ENCODE measurements at regions not wholly inside any gene's neighbourhood (a gene's known extent, or its start where the extent isn't known, plus 50 kb on each side); places are given as distances from the start of the nearest gene placed in this dataset.

DNA sequence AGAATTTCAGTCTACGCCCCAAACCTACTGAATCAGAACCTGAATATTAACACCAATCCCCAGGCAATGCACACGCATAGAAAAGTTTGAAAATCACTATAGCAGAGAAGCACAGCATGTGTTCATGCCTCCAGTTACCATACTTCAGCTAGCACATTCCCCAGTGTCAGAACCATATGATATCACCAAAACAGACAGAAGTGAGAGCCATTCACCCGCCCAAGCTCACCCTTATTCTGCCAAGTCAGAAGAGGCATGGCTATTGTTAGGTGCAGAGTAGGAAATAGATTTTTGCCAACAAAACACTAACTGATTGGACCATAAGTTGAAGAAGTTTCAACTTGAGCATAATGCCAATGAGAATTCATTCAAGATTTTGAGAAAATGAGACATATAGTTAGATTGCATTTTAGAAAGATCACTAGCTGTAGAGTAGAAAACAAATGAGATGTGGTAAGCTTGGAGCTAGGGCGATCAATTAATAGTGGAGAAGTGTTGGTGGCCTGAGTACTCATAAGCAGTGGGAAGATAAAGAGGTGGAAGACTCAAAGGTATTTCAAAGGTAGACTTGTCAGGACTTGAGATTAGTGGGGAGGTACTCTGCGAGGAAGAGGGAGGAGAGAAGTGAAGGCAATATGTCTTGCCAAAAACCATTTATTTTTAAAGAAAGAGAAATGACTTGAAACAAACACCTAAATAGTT, 492.4 kb downstream of the SUCLA2 start:
- ChIA-PET CTCF (no interaction called here), POLR2A (interaction anchor here (0.6 kb wide), 1 partner anchor 284 kb away, joined by 3 read pairs; no protein-coding TSS in a partner anchor)
- DNase-seq: no peak
- Histone ChIP-seq H3K4me1 (ENCODE audit: control extremely low read depth in 1 of 4, control insufficient read depth in 4 of 4, insufficient read depth in 4 of 4, low read length in 3 of 4) (no peaks in the 10 kb centered on the region), H3K9me3 (ENCODE audit: control extremely low read depth in 1 of 5, control insufficient read depth in 4 of 5, insufficient read depth in 2 of 5, low read depth in 1 of 5, low read length in 4 of 5) (no peaks in the 10 kb centered on the region), H3K27ac (ENCODE audit: insufficient read depth in 1 of 2, low read depth in 1 of 2, low read length in 2 of 2, poor library complexity in 1 of 2, severe bottlenecking in 2 of 2) (no peak overlapping the region), H3K27me3 (replicated peaks in 2 of 5; ENCODE audit: control insufficient read depth in 4 of 5, insufficient read depth in 5 of 5, low read length in 4 of 5) (no peaks in the 10 kb centered on the region), H3K36me3 (ENCODE audit: control insufficient read depth in 4 of 4, insufficient read depth in 4 of 4, low read length in 3 of 4) (no peaks in the 10 kb centered on the region), H3K4me3 (ENCODE audit: control insufficient read depth in 1 of 7, extremely low read depth in 1 of 7, insufficient read depth in 4 of 7, low read depth in 2 of 7, low read length in 6 of 7) (no peak overlapping the region)
- 67% methylated on average over 3 of the region's 5 CpGs for WGBS (ENCODE audit: insufficient coverage)

DNA sequence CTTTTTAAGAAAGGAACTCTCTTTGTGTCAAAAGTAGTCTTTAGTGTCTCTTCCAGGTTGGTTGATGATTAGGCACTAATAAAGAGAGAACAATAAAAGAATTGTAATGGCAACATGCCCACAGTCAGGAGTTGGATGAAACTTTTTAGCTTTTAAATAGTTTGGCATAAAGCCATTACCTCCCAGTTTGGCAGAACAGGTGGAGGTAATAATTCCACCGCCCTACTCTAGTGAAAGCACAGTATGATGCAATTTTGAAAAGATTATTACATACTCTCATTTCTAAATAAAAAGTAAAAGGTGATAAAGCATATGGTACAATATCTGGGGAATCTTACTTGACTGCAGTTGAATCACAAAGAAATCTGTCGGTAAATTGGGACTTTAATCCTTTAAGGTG, 497.6 kb downstream of the SUCLA2 start:
- ChIA-PET CTCF (no interaction called here), POLR2A (no interaction called here)
- Histone ChIP-seq H3K27me3 (replicated peaks in 2 of 5; ENCODE audit: control insufficient read depth in 4 of 5, insufficient read depth in 5 of 5, low read length in 4 of 5) (no peaks in the 10 kb centered on the region), H3K4me3 (ENCODE audit: control insufficient read depth in 1 of 7, extremely low read depth in 1 of 7, insufficient read depth in 4 of 7, low read depth in 2 of 7, low read length in 6 of 7) (no peak overlapping the region), H3K36me3 (ENCODE audit: control insufficient read depth in 4 of 4, insufficient read depth in 4 of 4, low read length in 3 of 4) (no peaks in the 10 kb centered on the region), H3K9me3 (ENCODE audit: control extremely low read depth in 1 of 5, control insufficient read depth in 4 of 5, insufficient read depth in 2 of 5, low read depth in 1 of 5, low read length in 4 of 5) (no peaks in the 10 kb centered on the region), H3K27ac (ENCODE audit: insufficient read depth in 1 of 2, low read depth in 1 of 2, low read length in 2 of 2, poor library complexity in 1 of 2, severe bottlenecking in 2 of 2) (no peak overlapping the region), H3K4me1 (ENCODE audit: control extremely low read depth in 1 of 4, control insufficient read depth in 4 of 4, insufficient read depth in 4 of 4, low read length in 3 of 4) (peaks cover under 1 to 10% (median 3%) of the 10 kb centered on the region in 4 experiments)
- no CpG with 5 or more reads among the region's 2 CpGs for WGBS (ENCODE audit: insufficient coverage)
- DNase-seq: no peak

DNA sequence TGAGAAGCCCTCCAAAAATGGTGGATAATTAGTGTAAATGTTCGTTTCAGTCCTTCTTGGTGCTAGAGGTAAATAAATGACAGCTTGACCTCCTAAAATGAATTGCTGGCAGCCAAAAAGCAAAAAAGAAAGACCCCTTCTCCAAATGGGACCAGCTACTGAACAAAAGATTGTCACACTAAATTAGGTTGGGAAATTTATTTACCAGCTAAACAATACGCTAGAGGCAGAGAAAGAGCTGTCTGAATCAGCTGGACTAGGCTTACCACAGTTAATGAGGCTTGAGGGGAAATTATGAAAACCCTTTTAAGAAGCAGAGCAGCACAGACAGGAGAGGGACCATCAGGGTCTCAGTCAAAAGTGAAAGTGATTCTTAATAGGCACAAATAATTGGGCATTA, 498.9 kb downstream of the SUCLA2 start:
- ChIA-PET POLR2A (no interaction called here), CTCF (interaction anchor here (0.7 kb wide), 1 partner anchor 188 kb away, joined by 3 read pairs; no protein-coding TSS in a partner anchor)
- peak in 2 of 3 donors; percentile 18 to 23 for DNase-seq
- WGBS (ENCODE audit: insufficient coverage): 89% methylated on average over 2 of the region's 2 CpGs
- Histone ChIP-seq H3K27ac (ENCODE audit: insufficient read depth in 1 of 2, low read depth in 1 of 2, low read length in 2 of 2, poor library complexity in 1 of 2, severe bottlenecking in 2 of 2) (no peak overlapping the region), H3K4me1 (ENCODE audit: control extremely low read depth in 1 of 4, control insufficient read depth in 4 of 4, insufficient read depth in 4 of 4, low read length in 3 of 4) (peaks cover 8 to 23% (median 13%) of the 10 kb centered on the region in 4 experiments), H3K27me3 (replicated peaks in 2 of 5; ENCODE audit: control insufficient read depth in 4 of 5, insufficient read depth in 5 of 5, low read length in 4 of 5) (no peaks in the 10 kb centered on the region), H3K36me3 (ENCODE audit: control insufficient read depth in 4 of 4, insufficient read depth in 4 of 4, low read length in 3 of 4) (no peaks in the 10 kb centered on the region), H3K4me3 (ENCODE audit: control insufficient read depth in 1 of 7, extremely low read depth in 1 of 7, insufficient read depth in 4 of 7, low read depth in 2 of 7, low read length in 6 of 7) (no peak overlapping the region), H3K9me3 (ENCODE audit: control extremely low read depth in 1 of 5, control insufficient read depth in 4 of 5, insufficient read depth in 2 of 5, low read depth in 1 of 5, low read length in 4 of 5) (no peaks in the 10 kb centered on the region)

DNA sequence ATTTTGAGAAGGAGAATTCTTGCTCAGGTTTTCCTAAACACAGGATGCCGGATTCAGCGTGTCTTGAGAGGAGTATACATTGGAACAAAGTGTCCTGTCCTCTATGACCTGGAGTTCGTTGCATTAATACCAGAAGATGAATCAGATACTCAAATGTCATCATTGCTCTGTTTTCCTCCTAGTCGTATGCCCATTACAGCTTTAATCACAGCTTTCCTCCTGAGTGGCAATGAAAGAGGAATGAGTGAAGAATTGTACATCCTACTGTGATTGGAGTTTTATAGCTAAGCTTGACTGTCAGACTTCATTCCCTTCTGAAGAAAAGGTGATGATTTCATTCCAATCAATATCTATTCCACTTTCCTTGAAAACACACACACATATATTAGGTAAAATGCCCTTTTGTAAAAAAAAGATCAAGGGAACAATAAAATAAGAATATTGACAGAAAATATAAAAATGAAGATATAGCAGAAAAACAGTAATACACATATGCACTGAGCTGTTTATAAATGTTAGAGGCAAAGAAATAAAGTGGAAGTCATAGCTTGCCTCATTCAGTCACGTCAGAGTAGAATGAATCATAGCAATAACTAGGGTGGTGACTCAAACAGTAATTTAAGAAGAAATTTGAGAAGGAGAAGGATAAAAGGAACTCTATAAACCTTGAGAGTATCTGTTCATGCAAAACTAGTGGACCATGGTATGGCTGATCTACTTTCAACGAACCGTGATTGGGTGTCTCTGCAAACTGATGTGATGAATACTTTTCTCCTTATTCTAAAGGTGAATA, 501.5 kb downstream of the SUCLA2 start:
- no peaks in the 10 kb centered on the region for H3K36me3 ChIP-seq (ENCODE audit: control insufficient read depth in 4 of 4, insufficient read depth in 4 of 4, low read length in 3 of 4)
- H3K27me3 ChIP-seq (replicated peaks in 2 of 5; ENCODE audit: control insufficient read depth in 4 of 5, insufficient read depth in 5 of 5, low read length in 4 of 5): no peaks in the 10 kb centered on the region
- H3K4me1 ChIP-seq (ENCODE audit: control extremely low read depth in 1 of 4, control insufficient read depth in 4 of 4, insufficient read depth in 4 of 4, low read length in 3 of 4): peaks cover 8 to 24% (median 13%) of the 10 kb centered on the region in 4 experiments
- 83% methylated on average over 4 of the region's 7 CpGs for WGBS (ENCODE audit: insufficient coverage)
- ChIA-PET CTCF (interaction anchor here (1.0 to 2.2 kb wide), 2 partner anchors 15 to 40 kb away, joined by 3 to 7 read pairs; no protein-coding TSS in a partner anchor), POLR2A (no interaction called here)
- DNase-seq: peak in 2 of 3 donors; percentile 38 to 49
- no peak overlapping the region for H3K4me3 ChIP-seq (ENCODE audit: control insufficient read depth in 1 of 7, extremely low read depth in 1 of 7, insufficient read depth in 4 of 7, low read depth in 2 of 7, low read length in 6 of 7)
- no peak overlapping the region for H3K27ac ChIP-seq (ENCODE audit: insufficient read depth in 1 of 2, low read depth in 1 of 2, low read length in 2 of 2, poor library complexity in 1 of 2, severe bottlenecking in 2 of 2)
- no peaks in the 10 kb centered on the region for H3K9me3 ChIP-seq (ENCODE audit: control extremely low read depth in 1 of 5, control insufficient read depth in 4 of 5, insufficient read depth in 2 of 5, low read depth in 1 of 5, low read length in 4 of 5)

DNA sequence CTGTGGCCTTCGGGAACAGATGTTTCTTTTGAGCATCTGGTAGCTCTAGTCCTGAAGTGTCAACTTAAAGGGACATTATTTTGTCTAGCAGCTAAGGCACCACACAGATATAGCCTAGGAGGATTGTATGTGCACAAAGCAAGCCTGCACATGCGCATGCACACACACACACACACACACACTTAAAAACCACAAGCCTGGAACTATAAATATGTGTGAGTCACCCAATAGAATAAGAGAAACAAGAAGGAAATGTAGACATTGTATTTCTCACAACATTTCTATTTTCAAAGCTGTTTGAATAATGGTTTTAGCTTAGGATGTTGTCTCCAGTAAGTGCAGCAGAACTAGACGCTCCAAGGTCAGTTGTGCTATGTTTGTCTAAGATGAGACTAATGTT, 516.5 kb downstream of the SUCLA2 start:
- ChIA-PET CTCF (no interaction called here), POLR2A (no interaction called here)
- peak in 2 of 3 donors; percentile 4 to 14 for DNase-seq
- H3K9me3 ChIP-seq (ENCODE audit: control extremely low read depth in 1 of 5, control insufficient read depth in 4 of 5, insufficient read depth in 2 of 5, low read depth in 1 of 5, low read length in 4 of 5): peaks cover 0 to 2% (median 1%) of the 10 kb centered on the region in 5 experiments
- H3K27me3 ChIP-seq (replicated peaks in 2 of 5; ENCODE audit: control insufficient read depth in 4 of 5, insufficient read depth in 5 of 5, low read length in 4 of 5): no peaks in the 10 kb centered on the region
- no peak overlapping the region for H3K4me3 ChIP-seq (ENCODE audit: control insufficient read depth in 1 of 7, extremely low read depth in 1 of 7, insufficient read depth in 4 of 7, low read depth in 2 of 7, low read length in 6 of 7)
- 89% methylated on average over 1 of the region's 3 CpGs for WGBS (ENCODE audit: insufficient coverage)
- H3K36me3 ChIP-seq (ENCODE audit: control insufficient read depth in 4 of 4, insufficient read depth in 4 of 4, low read length in 3 of 4): no peaks in the 10 kb centered on the region
- peaks cover 0 to 20% (median 0%) of the 10 kb centered on the region in 4 experiments for H3K4me1 ChIP-seq (ENCODE audit: control extremely low read depth in 1 of 4, control insufficient read depth in 4 of 4, insufficient read depth in 4 of 4, low read length in 3 of 4)
- H3K27ac ChIP-seq (ENCODE audit: insufficient read depth in 1 of 2, low read depth in 1 of 2, low read length in 2 of 2, poor library complexity in 1 of 2, severe bottlenecking in 2 of 2): no peak overlapping the region

DNA sequence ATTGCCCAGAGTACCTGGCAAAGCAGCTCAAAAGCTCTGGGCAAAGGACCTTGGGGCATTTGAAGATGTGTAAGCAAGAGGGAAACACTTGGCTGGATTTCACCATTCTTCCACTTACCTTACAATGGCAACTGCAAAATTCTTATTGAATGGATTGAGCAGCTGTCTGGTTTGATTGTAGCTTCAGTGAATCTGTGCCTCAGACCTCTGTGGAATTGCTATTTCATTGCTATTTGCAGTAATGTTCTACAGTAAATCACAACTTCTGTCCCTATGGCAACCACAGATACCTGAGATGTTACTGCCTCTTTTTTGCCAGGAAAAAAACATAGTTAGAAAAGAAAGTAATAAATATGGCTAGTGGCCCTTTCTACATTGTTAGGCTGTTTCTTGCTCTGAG, 519.5 kb downstream of the SUCLA2 start:
- H3K4me3 ChIP-seq (ENCODE audit: control insufficient read depth in 1 of 7, extremely low read depth in 1 of 7, insufficient read depth in 4 of 7, low read depth in 2 of 7, low read length in 6 of 7): no peak overlapping the region
- no peaks in the 10 kb centered on the region for H3K27me3 ChIP-seq (replicated peaks in 2 of 5; ENCODE audit: control insufficient read depth in 4 of 5, insufficient read depth in 5 of 5, low read length in 4 of 5)
- ChIA-PET CTCF (no interaction called here), POLR2A (no interaction called here)
- peaks cover 0 to 20% (median 0%) of the 10 kb centered on the region in 4 experiments for H3K4me1 ChIP-seq (ENCODE audit: control extremely low read depth in 1 of 4, control insufficient read depth in 4 of 4, insufficient read depth in 4 of 4, low read length in 3 of 4)
- peaks cover 0 to 2% (median 1%) of the 10 kb centered on the region in 5 experiments for H3K9me3 ChIP-seq (ENCODE audit: control extremely low read depth in 1 of 5, control insufficient read depth in 4 of 5, insufficient read depth in 2 of 5, low read depth in 1 of 5, low read length in 4 of 5)
- no peak for DNase-seq
- no peaks in the 10 kb centered on the region for H3K36me3 ChIP-seq (ENCODE audit: control insufficient read depth in 4 of 4, insufficient read depth in 4 of 4, low read length in 3 of 4)
- no peak overlapping the region for H3K27ac ChIP-seq (ENCODE audit: insufficient read depth in 1 of 2, low read depth in 1 of 2, low read length in 2 of 2, poor library complexity in 1 of 2, severe bottlenecking in 2 of 2)

DNA sequence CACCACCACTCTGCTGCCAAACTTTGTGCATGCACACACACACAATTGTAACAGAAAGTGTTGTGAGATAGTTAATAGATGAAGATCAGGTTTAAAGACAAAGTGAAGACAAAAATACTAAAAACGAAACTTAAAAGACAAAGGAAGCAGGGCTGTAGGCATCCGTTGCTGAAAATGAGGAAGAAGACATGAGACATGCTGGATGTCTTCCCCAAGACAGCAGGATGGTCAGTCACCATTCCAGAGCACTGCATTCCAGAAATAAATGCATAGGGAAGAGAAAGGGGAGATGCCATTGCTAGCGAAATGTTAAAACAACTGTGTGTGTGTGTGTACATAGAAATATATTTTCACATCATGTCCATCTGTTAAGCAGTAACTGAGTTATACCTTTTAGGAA, 520.1 kb downstream of the SUCLA2 start:
- Histone ChIP-seq H3K36me3 (ENCODE audit: control insufficient read depth in 4 of 4, insufficient read depth in 4 of 4, low read length in 3 of 4) (no peaks in the 10 kb centered on the region), H3K27ac (ENCODE audit: insufficient read depth in 1 of 2, low read depth in 1 of 2, low read length in 2 of 2, poor library complexity in 1 of 2, severe bottlenecking in 2 of 2) (no peak overlapping the region), H3K4me3 (ENCODE audit: control insufficient read depth in 1 of 7, extremely low read depth in 1 of 7, insufficient read depth in 4 of 7, low read depth in 2 of 7, low read length in 6 of 7) (no peak overlapping the region), H3K4me1 (ENCODE audit: control extremely low read depth in 1 of 4, control insufficient read depth in 4 of 4, insufficient read depth in 4 of 4, low read length in 3 of 4) (peaks cover 0 to 20% (median 0%) of the 10 kb centered on the region in 4 experiments), H3K27me3 (replicated peaks in 2 of 5; ENCODE audit: control insufficient read depth in 4 of 5, insufficient read depth in 5 of 5, low read length in 4 of 5) (no peaks in the 10 kb centered on the region), H3K9me3 (ENCODE audit: control extremely low read depth in 1 of 5, control insufficient read depth in 4 of 5, insufficient read depth in 2 of 5, low read depth in 1 of 5, low read length in 4 of 5) (peaks cover 0 to 2% (median 1%) of the 10 kb centered on the region in 5 experiments)
- POLR2A ChIA-PET: no interaction called here
- CTCF ChIA-PET: no interaction called here
- WGBS (ENCODE audit: insufficient coverage): 0% methylated on average over 1 of the region's 3 CpGs
- DNase-seq: peak in 2 of 3 donors; percentile 36 to 45

Measured in common myeloid progenitor, CD34-positive (primary cell).